DOHH2 (cell line): ENCODE measurements at regions not wholly inside any gene's neighbourhood (a gene's known extent, or its start where the extent isn't known, plus 50 kb on each side); places are given as distances from the start of the nearest gene placed in this dataset.

ENCODE experiments used
- CTCF ChIP-seq: fragments of 200-600 bp; sonication (generic); IDR thresholded peaks from one replicate; pipeline ENCODE4 v1.5.1; 2014; ENCODE audit warnings: antibody characterized with exemption, mild to moderate bottlenecking, low read depth, low read length; ENCODE audit not compliant: poor library complexity, severe bottlenecking
- EZH2phosphoT487 ChIP-seq: fragments of 200-600 bp; sonication (generic); IDR thresholded peaks from 2 replicates; pipeline ENCODE4 v1.6.1; 2017; ENCODE audit warnings: borderline replicate concordance, mild to moderate bottlenecking, antibody characterized with exemption, low read length, moderate library complexity, mixed read lengths

- TF ChIP-seq CTCF (no peak), EZH2phosphoT487 (no peak)
Observed at GRCh38 chr5:166302166-166302565, 1989.3 kb upstream of the WWC1 start.
